Neutrophil (primary cell): ENCODE measurements at regions not wholly inside any gene's neighbourhood (a gene's known extent, or its start where the extent isn't known, plus 50 kb on each side); places are given as distances from the start of the nearest gene placed in this dataset.

Experiments
- H3K27ac ChIP-seq: fragments of 200-600 bp; sonication (generic); 2 replicates; pipeline ENCODE4 v1.5.1; 2016; ENCODE audit warnings: mild to moderate bottlenecking, moderate library complexity
- H3K27me3 ChIP-seq: fragments of 200-600 bp; sonication (generic); 2 replicates; pipeline ENCODE4 v1.6.0; 2016; ENCODE audit warnings: mild to moderate bottlenecking
- H3K36me3 ChIP-seq: fragments of 200-600 bp; sonication (generic); 2 replicates; pipeline ENCODE4 v1.5.1; 2017
- H3K4me1 ChIP-seq, 2 experiments: fragments of 200-600 bp in 1 of 2; sonication (generic) in 1 of 2; 1 replicate in 1 of 2; 2 replicates in 1 of 2; pipeline versions ENCODE4 v1.5.1 to v1.6.1; 2013 to 2016; ENCODE audit warnings: low read depth in 1 of 2, low read length in 1 of 2, mild to moderate bottlenecking in 1 of 2, moderate library complexity in 1 of 2; ENCODE audit not compliant: control insufficient read depth in 1 of 2, insufficient read depth in 1 of 2
- H3K4me3 ChIP-seq, 2 experiments: fragments of 200-600 bp in 1 of 2; sonication (generic) in 1 of 2; 1 replicate in 1 of 2; 2 replicates in 1 of 2; pipeline ENCODE4 v1.5.1; 2013 to 2016; ENCODE audit warnings: low read depth in 1 of 2, low read length in 1 of 2, mild to moderate bottlenecking in 1 of 2, moderate library complexity in 1 of 2
- H3K9me3 ChIP-seq: fragments of 200-600 bp; sonication (generic); 2 replicates; pipeline ENCODE4 v1.5.1; 2016
- CTCF ChIP-seq: fragments of 200-600 bp; sonication (generic); IDR thresholded peaks from 2 replicates; pipeline ENCODE4 v1.5.1; 2016; ENCODE audit warnings: antibody characterized with exemption

GRCh38 chr15:87577336-87577735 is 679.2 kb downstream of the NTRK3 start:
- H3K27me3 ChIP-seq: no peaks in the 10 kb centered on the region
- no peak overlapping the region for H3K4me3 ChIP-seq
- no peaks in the 10 kb centered on the region for H3K9me3 ChIP-seq
- no peaks in the 10 kb centered on the region for H3K4me1 ChIP-seq
- no peak for TF ChIP-seq CTCF
- H3K27ac ChIP-seq: no peak overlapping the region
- H3K36me3 ChIP-seq: no peaks in the 10 kb centered on the region

- Histone ChIP-seq H3K27ac (no peak overlapping the region), H3K4me3 (no peak overlapping the region), H3K4me1 (no peaks in the 10 kb centered on the region), H3K9me3 (no peaks in the 10 kb centered on the region), H3K36me3 (no peaks in the 10 kb centered on the region), H3K27me3 (no peaks in the 10 kb centered on the region)
- TF ChIP-seq CTCF: no peak
Observed at GRCh38 chr15:87576486-87577176, 679.9 kb downstream of the NTRK3 start.

- no peaks in the 10 kb centered on the region for H3K9me3 ChIP-seq
- H3K4me1 ChIP-seq: no peaks in the 10 kb centered on the region
- no peak overlapping the region for H3K4me3 ChIP-seq
- H3K36me3 ChIP-seq: no peaks in the 10 kb centered on the region
- H3K27ac ChIP-seq: no peak overlapping the region
- no peak for TF ChIP-seq CTCF
- no peaks in the 10 kb centered on the region for H3K27me3 ChIP-seq
Observed at GRCh38 chr15:87575896-87576473, 680.6 kb downstream of the NTRK3 start.

- TF ChIP-seq CTCF: no peak
- Histone ChIP-seq H3K9me3 (no peaks in the 10 kb centered on the region), H3K27me3 (no peaks in the 10 kb centered on the region), H3K4me3 (no peak overlapping the region), H3K36me3 (no peaks in the 10 kb centered on the region), H3K4me1 (no peaks in the 10 kb centered on the region), H3K27ac (no peak overlapping the region)
Observed at GRCh38 chr15:87573534-87573933, 683.0 kb downstream of the NTRK3 start.

GRCh38 chr15:87573039-87573438 is 683.5 kb downstream of the NTRK3 start:
- H3K4me1 ChIP-seq: no peaks in the 10 kb centered on the region

More at GRCh38 chr15:87573039-87573438, 683.5 kb downstream of the NTRK3 start:
- Histone ChIP-seq H3K27ac (no peak overlapping the region), H3K9me3 (no peaks in the 10 kb centered on the region), H3K36me3 (no peaks in the 10 kb centered on the region), H3K27me3 (no peaks in the 10 kb centered on the region), H3K4me3 (no peak overlapping the region)
- no peak for TF ChIP-seq CTCF
